NCI-H1048 (cell line): ENCODE measurements at regions not wholly inside any gene's neighbourhood (a gene's known extent, or its start where the extent isn't known, plus 50 kb on each side); places are given as distances from the start of the nearest gene placed in this dataset.

ENCODE experiments used
- DNase-seq: peaks from one replicate; lab custom pipeline; 2025; lab: John Stamatoyannopoulos, UW

GRCh38 chr1:56220021-56220420 is 359.3 kb downstream of the PLPP3 start:
- DNase-seq: no peak

GRCh38 chr1:56218023-56218422 is 361.3 kb downstream of the PLPP3 start:
- DNase-seq: no peak

GRCh38 chr1:56216218-56216617 is 363.1 kb downstream of the PLPP3 start:
- no peak for DNase-seq

GRCh38 chr1:56215771-56216170 is 363.6 kb downstream of the PLPP3 start:
- no peak for DNase-seq

GRCh38 chr1:56215086-56215485 is 364.3 kb downstream of the PLPP3 start:
- no peak for DNase-seq

- DNase-seq: no peak
Observed at GRCh38 chr1:56213068-56213467, 366.3 kb downstream of the PLPP3 start.

GRCh38 chr1:56212143-56212542 is 367.2 kb downstream of the PLPP3 start:
- DNase-seq: no peak

GRCh38 chr1:56206391-56206790 is 373.0 kb downstream of the PLPP3 start:
- no peak for DNase-seq

GRCh38 chr1:56204206-56204605 is 375.2 kb downstream of the PLPP3 start:
- DNase-seq: no peak

GRCh38 chr1:56202796-56203492 is 376.4 kb downstream of the PLPP3 start:
- no peak for DNase-seq

GRCh38 chr1:56202186-56202585 is 377.2 kb downstream of the PLPP3 start:
- DNase-seq: no peak

GRCh38 chr1:56200896-56201295 is 378.5 kb downstream of the PLPP3 start:
- DNase-seq: no peak

- DNase-seq: no peak
Observed at GRCh38 chr1:56200442-56200841, 378.9 kb downstream of the PLPP3 start.

GRCh38 chr1:56199956-56200355 is 379.4 kb downstream of the PLPP3 start:
- DNase-seq: no peak

GRCh38 chr1:56199061-56199460 is 380.3 kb downstream of the PLPP3 start:
- no peak for DNase-seq

- no peak for DNase-seq
Observed at GRCh38 chr1:56197946-56198345, 381.4 kb downstream of the PLPP3 start.

GRCh38 chr1:56196839-56197238 is 382.5 kb downstream of the PLPP3 start:
- DNase-seq: no peak

- no peak for DNase-seq
Observed at GRCh38 chr1:56194701-56195300, 384.6 kb downstream of the PLPP3 start.

GRCh38 chr1:56193656-56194055 is 385.7 kb downstream of the PLPP3 start:
- no peak for DNase-seq

GRCh38 chr1:56191369-56191768 is 388.0 kb downstream of the PLPP3 start:
- DNase-seq: no peak

GRCh38 chr1:56190806-56191365 is 388.5 kb downstream of the PLPP3 start:
- no peak for DNase-seq

GRCh38 chr1:56189946-56190805 is 389.2 kb downstream of the PLPP3 start:
- no peak for DNase-seq

GRCh38 chr1:56189454-56189853 is 389.9 kb downstream of the PLPP3 start:
- no peak for DNase-seq
